ENCODE measurements at regions not wholly inside any gene's neighbourhood (a gene's known extent, or its start where the extent isn't known, plus 50 kb on each side); places are given as distances from the start of the nearest gene placed in this dataset.

- no peak overlapping the region for H3K27ac ChIP-seq (ENCODE audit: low read depth, low read length)
- H3K27me3 ChIP-seq (ENCODE audit: control insufficient read depth, insufficient read depth, low read length) = no peaks in the 10 kb centered on the region; the same call in 1 of the 2 replicates
- no peaks in the 10 kb centered on the region for H3K4me1 ChIP-seq (ENCODE audit: control insufficient read depth, insufficient read depth, low read length)
- H3K36me3 ChIP-seq (ENCODE audit: control insufficient read depth, insufficient read depth, low read length) = no peaks in the 10 kb centered on the region
- no peak overlapping the region for H3K4me3 ChIP-seq (ENCODE audit: low read depth, low read length)
- no peak overlapping the region for H3K9ac ChIP-seq (ENCODE audit: low read length)
- H3K9me3 ChIP-seq (ENCODE audit: control insufficient read depth, insufficient read depth, low read depth, low read length) = peaks cover 98% of the 10 kb centered on the region
These were observed 370.4 kb downstream of the ALG10 start for GRCh38 chr12:34392741-34393085.

GRCh38 chr12:34393086-34393820, 371.0 kb downstream of the ALG10 start:
- no peak overlapping the region for H3K4me3 ChIP-seq (ENCODE audit: low read depth, low read length)

GRCh38 chr12:34393821-34394150, 371.5 kb downstream of the ALG10 start:
- H3K27me3 ChIP-seq (ENCODE audit: control insufficient read depth, insufficient read depth, low read length) = no peaks in the 10 kb centered on the region; the same call in 1 of the 2 replicates
- H3K9me3 ChIP-seq (ENCODE audit: control insufficient read depth, insufficient read depth, low read depth, low read length) = peaks cover 100% of the 10 kb centered on the region
- H3K4me1 ChIP-seq (ENCODE audit: control insufficient read depth, insufficient read depth, low read length) = no peaks in the 10 kb centered on the region
- no peaks in the 10 kb centered on the region for H3K36me3 ChIP-seq (ENCODE audit: control insufficient read depth, insufficient read depth, low read length)
- no peak overlapping the region for H3K4me3 ChIP-seq (ENCODE audit: low read depth, low read length)
- H3K27ac ChIP-seq (ENCODE audit: low read depth, low read length) = no peak overlapping the region
- no peak overlapping the region for H3K9ac ChIP-seq (ENCODE audit: low read length)

More at GRCh38 chr12:34393086-34393820, 371.0 kb downstream of the ALG10 start:
- Histone ChIP-seq H3K9me3 (ENCODE audit: control insufficient read depth, insufficient read depth, low read depth, low read length) (peaks cover 98% of the 10 kb centered on the region), H3K4me1 (ENCODE audit: control insufficient read depth, insufficient read depth, low read length) (no peaks in the 10 kb centered on the region), H3K36me3 (ENCODE audit: control insufficient read depth, insufficient read depth, low read length) (no peaks in the 10 kb centered on the region), H3K27me3 (ENCODE audit: control insufficient read depth, insufficient read depth, low read length) (no peaks in the 10 kb centered on the region; the same call in 1 of the 2 replicates), H3K9ac (ENCODE audit: low read length) (no peak overlapping the region), H3K27ac (ENCODE audit: low read depth, low read length) (no peak overlapping the region)

- Histone ChIP-seq H3K9me3 (ENCODE audit: control insufficient read depth, insufficient read depth, low read depth, low read length) (peaks cover 100% of the 10 kb centered on the region), H3K9ac (ENCODE audit: low read length) (no peak overlapping the region), H3K27me3 (ENCODE audit: control insufficient read depth, insufficient read depth, low read length) (no peaks in the 10 kb centered on the region; the same call in 1 of the 2 replicates), H3K4me1 (ENCODE audit: control insufficient read depth, insufficient read depth, low read length) (no peaks in the 10 kb centered on the region), H3K36me3 (ENCODE audit: control insufficient read depth, insufficient read depth, low read length) (no peaks in the 10 kb centered on the region), H3K4me3 (ENCODE audit: low read depth, low read length) (no peak overlapping the region), H3K27ac (ENCODE audit: low read depth, low read length) (no peak overlapping the region)
These were observed 372.1 kb downstream of the ALG10 start for GRCh38 chr12:34394211-34395055.

GRCh38 chr12:34395056-34396005, 373.0 kb downstream of the ALG10 start:
- H3K4me1 ChIP-seq (ENCODE audit: control insufficient read depth, insufficient read depth, low read length) = no peaks in the 10 kb centered on the region
- no peak overlapping the region for H3K9ac ChIP-seq (ENCODE audit: low read length)
- no peak overlapping the region for H3K4me3 ChIP-seq (ENCODE audit: low read depth, low read length)
- H3K9me3 ChIP-seq (ENCODE audit: control insufficient read depth, insufficient read depth, low read depth, low read length) = peaks cover 100% of the 10 kb centered on the region
- no peaks in the 10 kb centered on the region for H3K36me3 ChIP-seq (ENCODE audit: control insufficient read depth, insufficient read depth, low read length)
- no peak overlapping the region for H3K27ac ChIP-seq (ENCODE audit: low read depth, low read length)
- peaks cover 4% of the 10 kb centered on the region; the same call in 1 of the 2 replicates for H3K27me3 ChIP-seq (ENCODE audit: control insufficient read depth, insufficient read depth, low read length)

GRCh38 chr12:34396006-34396860, 373.9 kb downstream of the ALG10 start:
- no peaks in the 10 kb centered on the region for H3K4me1 ChIP-seq (ENCODE audit: control insufficient read depth, insufficient read depth, low read length)
- H3K9ac ChIP-seq (ENCODE audit: low read length) = no peak overlapping the region
- H3K36me3 ChIP-seq (ENCODE audit: control insufficient read depth, insufficient read depth, low read length) = no peaks in the 10 kb centered on the region
- no peak overlapping the region for H3K4me3 ChIP-seq (ENCODE audit: low read depth, low read length)
- peaks cover 4% of the 10 kb centered on the region; the same call in 1 of the 2 replicates for H3K27me3 ChIP-seq (ENCODE audit: control insufficient read depth, insufficient read depth, low read length)
- peaks cover 100% of the 10 kb centered on the region for H3K9me3 ChIP-seq (ENCODE audit: control insufficient read depth, insufficient read depth, low read depth, low read length)
- no peak overlapping the region for H3K27ac ChIP-seq (ENCODE audit: low read depth, low read length)

DNA sequence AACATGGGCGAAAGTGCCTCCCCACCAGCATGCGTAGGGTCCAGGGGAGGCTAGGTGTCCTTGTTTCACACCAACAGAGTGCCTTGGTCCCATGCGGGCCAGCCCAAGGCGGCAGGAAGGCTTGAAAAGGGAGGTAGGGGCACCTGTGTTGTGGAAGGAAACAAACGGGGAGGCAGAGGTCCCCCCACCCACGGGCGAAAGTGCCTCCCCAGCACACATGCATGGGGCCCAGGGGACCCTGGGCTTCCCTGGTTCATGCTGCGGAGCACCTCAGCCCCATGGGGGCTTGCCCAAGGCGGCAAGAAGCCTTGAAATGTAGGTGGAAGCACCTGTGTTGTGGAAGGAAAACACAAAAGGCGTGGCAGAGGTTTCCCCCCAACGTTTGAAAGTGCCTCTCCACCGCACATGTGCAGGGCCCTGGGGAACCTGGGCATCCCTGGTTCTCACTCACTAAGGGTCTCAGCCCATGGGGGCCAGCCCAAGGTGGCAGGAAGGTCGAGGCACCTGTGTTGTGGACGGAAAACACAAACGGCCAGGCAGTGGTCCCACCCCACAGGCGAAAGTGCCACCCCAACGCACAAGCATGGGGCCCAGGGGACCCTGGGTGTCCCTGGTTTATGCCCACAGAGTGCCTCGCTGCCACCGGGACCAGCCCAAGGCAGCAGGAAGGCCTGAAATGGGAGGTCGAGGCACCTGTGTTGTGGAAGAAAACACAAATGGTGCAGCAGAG, 374.7 kb downstream of the ALG10 start:
- H3K9ac ChIP-seq (ENCODE audit: low read length) = no peak overlapping the region
- H3K27me3 ChIP-seq (ENCODE audit: control insufficient read depth, insufficient read depth, low read length) = peaks cover 4% of the 10 kb centered on the region; the same call in 1 of the 2 replicates
- H3K36me3 ChIP-seq (ENCODE audit: control insufficient read depth, insufficient read depth, low read length) = no peaks in the 10 kb centered on the region
- H3K4me3 ChIP-seq (ENCODE audit: low read depth, low read length) = no peak overlapping the region
- H3K9me3 ChIP-seq (ENCODE audit: control insufficient read depth, insufficient read depth, low read depth, low read length) = peaks cover 100% of the 10 kb centered on the region
- no peaks in the 10 kb centered on the region for H3K4me1 ChIP-seq (ENCODE audit: control insufficient read depth, insufficient read depth, low read length)
- H3K27ac ChIP-seq (ENCODE audit: low read depth, low read length) = no peak overlapping the region

GRCh38 chr12:34397591-34398365, 375.5 kb downstream of the ALG10 start:
- H3K4me1 ChIP-seq (ENCODE audit: control insufficient read depth, insufficient read depth, low read length) = no peaks in the 10 kb centered on the region
- H3K9me3 ChIP-seq (ENCODE audit: control insufficient read depth, insufficient read depth, low read depth, low read length) = peaks cover 100% of the 10 kb centered on the region
- peaks cover 4% of the 10 kb centered on the region; the same call in 1 of the 2 replicates for H3K27me3 ChIP-seq (ENCODE audit: control insufficient read depth, insufficient read depth, low read length)
- H3K4me3 ChIP-seq (ENCODE audit: low read depth, low read length) = no peak overlapping the region
- no peaks in the 10 kb centered on the region for H3K36me3 ChIP-seq (ENCODE audit: control insufficient read depth, insufficient read depth, low read length)
- no peak overlapping the region for H3K27ac ChIP-seq (ENCODE audit: low read depth, low read length)
- H3K9ac ChIP-seq (ENCODE audit: low read length) = no peak overlapping the region

GRCh38 chr12:34398366-34398705, 376.0 kb downstream of the ALG10 start:
- Histone ChIP-seq H3K9me3 (ENCODE audit: control insufficient read depth, insufficient read depth, low read depth, low read length) (peaks cover 100% of the 10 kb centered on the region), H3K27me3 (ENCODE audit: control insufficient read depth, insufficient read depth, low read length) (peaks cover 4% of the 10 kb centered on the region; the same call in 1 of the 2 replicates), H3K27ac (ENCODE audit: low read depth, low read length) (no peak overlapping the region), H3K9ac (ENCODE audit: low read length) (no peak overlapping the region), H3K4me3 (ENCODE audit: low read depth, low read length) (no peak overlapping the region), H3K4me1 (ENCODE audit: control insufficient read depth, insufficient read depth, low read length) (no peaks in the 10 kb centered on the region), H3K36me3 (ENCODE audit: control insufficient read depth, insufficient read depth, low read length) (no peaks in the 10 kb centered on the region)
